Endothelial cell of umbilical vein (primary cell): ENCODE measurements at regions not wholly inside any gene's neighbourhood (a gene's known extent, or its start where the extent isn't known, plus 50 kb on each side); places are given as distances from the start of the nearest gene placed in this dataset.

Experiments
- BruUV-seq: library from RNA; stranded (reverse); fragments of 400-500 nt; replicated peaks from 2 replicates; lab custom pipeline; 2021; lab: Mats Ljungman, UMichigan
- CTCF ChIA-PET: fragments of 300-600, 350-600 bp; sonication (Branson Sonifier 250); formaldehyde crosslinking; loops from one replicate; lab custom pipeline; 2021; ENCODE audit warnings: antibody characterized with exemption, inconsistent platforms; lab: Charles Lee
- POLR2A ChIA-PET: fragments of 300-600, 350-600 bp; sonication (Branson Sonifier 250); formaldehyde crosslinking; loops from one replicate; lab custom pipeline; 2021; ENCODE audit warnings: antibody characterized with exemption, inconsistent platforms; lab: Charles Lee
- DNase-seq: peaks from one replicate; pipeline ENCODE4 v3.0.0-alpha.2; 2011; ENCODE audit warnings: low read depth, low spot score
- FAIRE-seq: peaks from 2 replicates; lab custom pipeline; 2011; peaks lifted over from hg19 to GRCh38; lab: Jason Lieb, UNC
- H2AFZ ChIP-seq: 2 replicates; pipeline ENCODE4 v1.6.0; 2012; ENCODE audit warnings: low read depth, low read length, control low read depth, inconsistent platforms
- H3K27ac ChIP-seq: 2 replicates; pipeline ENCODE4 v1.5.1; 2011; ENCODE audit warnings: low read depth, mild to moderate bottlenecking, control low read depth, low read length, moderate library complexity; ENCODE audit not compliant: insufficient read depth
- H3K27me3 ChIP-seq, 2 experiments: 2 replicates each; pipeline versions ENCODE4 v1.6.0 to v1.6.1; 2011; ENCODE audit warnings: low read length in 2 of 2, mixed read lengths in 1 of 2; ENCODE audit not compliant: control insufficient read depth in 2 of 2, insufficient read depth in 2 of 2
- H3K36me3 ChIP-seq, 2 experiments: 2 replicates in 1 of 2; 3 replicates in 1 of 2; pipeline ENCODE4 v1.5.1; 2011; ENCODE audit warnings: low read length in 2 of 2, mild to moderate bottlenecking in 1 of 2, moderate library complexity in 1 of 2; ENCODE audit not compliant: control insufficient read depth in 2 of 2, insufficient read depth in 2 of 2; ENCODE audit errors: extremely low read depth in 1 of 2
- H3K4me1 ChIP-seq: 3 replicates; pipeline ENCODE4 v1.5.1; 2011; ENCODE audit warnings: mild to moderate bottlenecking, low read length; ENCODE audit not compliant: control insufficient read depth, insufficient read depth; ENCODE audit errors: extremely low read depth
- H3K4me2 ChIP-seq: 2 replicates; pipeline ENCODE4 v1.6.1; 2011; ENCODE audit warnings: low read length, control low read depth, mixed read lengths; ENCODE audit not compliant: insufficient read depth
- H3K4me3 ChIP-seq, 3 experiments: fragments of 200-600 bp in 1 of 3; sonication (generic), shearing (Covaris generic) in 1 of 3; replicated peaks in 1 of 3; 2 replicates each; pipeline ENCODE4 v1.5.1; 2011 to 2016; ENCODE audit warnings: control low read depth in 3 of 3, low read length in 3 of 3, mild to moderate bottlenecking in 2 of 3, inconsistent platforms in 1 of 3, low read depth in 1 of 3, moderate library complexity in 1 of 3; ENCODE audit not compliant: insufficient read depth in 1 of 3
- H3K79me2 ChIP-seq: 2 replicates; pipeline ENCODE4 v1.6.0; 2012; ENCODE audit warnings: low read length, inconsistent platforms; ENCODE audit not compliant: control insufficient read depth, insufficient read depth
- H3K9ac ChIP-seq: replicated peaks from 2 replicates; pipeline ENCODE3; 2011; ENCODE audit warnings: low read length, control low read depth; ENCODE audit not compliant: insufficient read depth; ENCODE audit errors: extremely low read depth
- H3K9me1 ChIP-seq: replicated peaks from 3 replicates; pipeline ENCODE4 v1.6.0; 2011; ENCODE audit warnings: mild to moderate bottlenecking, low read length; ENCODE audit not compliant: control insufficient read depth, insufficient read depth; ENCODE audit errors: extremely low read depth
- H3K9me3 ChIP-seq: replicated peaks from 2 replicates; pipeline ENCODE4 v1.5.1; 2012; ENCODE audit warnings: low read length, inconsistent platforms; ENCODE audit not compliant: control insufficient read depth, insufficient read depth
- H4K20me1 ChIP-seq: replicated peaks from 2 replicates; pipeline ENCODE3; 2011; ENCODE audit warnings: mild to moderate bottlenecking, low read length; ENCODE audit not compliant: control insufficient read depth, insufficient read depth; ENCODE audit errors: extremely low read depth
- CTCF ChIP-seq, 2 donors: IDR thresholded peaks; 1 replicate in 1 of 2; 2 replicates in 1 of 2; pipeline ENCODE4 v1.5.1; 2011; ENCODE audit warnings: low read length in 2 of 2, mild to moderate bottlenecking in 2 of 2, moderate library complexity in 2 of 2, control low read depth in 1 of 2, inconsistent platforms in 1 of 2, low read depth in 1 of 2; ENCODE audit not compliant: insufficient read depth in 1 of 2; ENCODE audit errors: extremely low read depth in 1 of 2
- EZH2 ChIP-seq: IDR thresholded peaks from 2 replicates; pipeline ENCODE4 v1.6.1; 2012; ENCODE audit warnings: borderline replicate concordance, low read depth, mild to moderate bottlenecking, moderate library complexity, low read length, inconsistent platforms; ENCODE audit not compliant: severe bottlenecking
- FOS ChIP-seq: IDR thresholded peaks from 2 replicates; pipeline ENCODE4 v1.6.1; 2011; ENCODE audit warnings: mild to moderate bottlenecking, low read length, moderate library complexity, borderline replicate concordance; ENCODE audit not compliant: insufficient read depth
- GATA2 ChIP-seq: IDR thresholded peaks from 2 replicates; pipeline ENCODE4 v1.7.0; 2011; ENCODE audit warnings: low read depth, mild to moderate bottlenecking, moderate library complexity, mixed read lengths, low read length; ENCODE audit not compliant: insufficient read length, insufficient read depth
- JUN ChIP-seq: IDR thresholded peaks from 2 replicates; pipeline ENCODE4 v1.6.1; 2011; ENCODE audit warnings: borderline replicate concordance, low read depth; ENCODE audit not compliant: insufficient read length, insufficient read depth
- MYC ChIP-seq: IDR thresholded peaks from one replicate; pipeline ENCODE4 v1.6.1; 2011; ENCODE audit warnings: mild to moderate bottlenecking, low read depth, low read length
- POLR2A ChIP-seq: IDR thresholded peaks from 2 replicates; pipeline ENCODE4 v1.6.1; 2012; ENCODE audit warnings: low read depth, mild to moderate bottlenecking, control low read depth, low read length
- POLR2AphosphoS5 ChIP-seq: IDR thresholded peaks from 2 replicates; pipeline ENCODE4 v1.6.1; 2012; ENCODE audit warnings: low read depth, mild to moderate bottlenecking, control low read depth, low read length, moderate library complexity; ENCODE audit not compliant: insufficient read depth
- dilution Hi-C: fragments of 300-500 bp; cut with MboI; formaldehyde crosslinking; loops from one replicate; pipeline ENCODE4 v1.15.0; 2019; ENCODE audit warnings: low sequenced_read_pairs; ENCODE audit not compliant: extremely low pct_ligation_motif_present
- intact Hi-C: fragments of 100-400 bp; cut with micrococcal nuclease; formaldehyde crosslinking; loops from one replicate; pipeline ENCODE4 v1.10.0; 2022
- TF ChIP-seq, protein P1 (sequence below): IDR thresholded peaks from 2 replicates; pipeline ENCODE4 v1.6.1; 2011; ENCODE audit not compliant: insufficient read depth, insufficient read length

DNA sequence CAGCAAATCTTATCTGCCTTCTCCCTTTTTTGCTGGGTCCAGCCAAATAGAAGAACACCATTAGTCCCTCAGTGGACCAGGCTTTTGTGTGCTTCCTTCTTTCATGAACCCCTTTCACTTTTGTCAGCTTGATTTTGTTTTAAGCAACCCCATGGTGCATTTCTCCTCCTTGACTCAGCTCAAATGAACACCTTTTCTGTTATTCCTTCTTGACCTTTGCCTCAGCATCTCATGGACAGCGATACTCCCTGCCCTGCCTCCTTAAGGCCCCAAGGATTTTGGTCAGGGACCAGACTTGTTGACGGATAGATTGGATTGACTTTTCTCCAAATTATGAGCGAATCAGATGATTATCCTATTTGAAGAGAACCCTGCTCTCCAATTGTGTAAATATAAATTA, 356.6 kb upstream of the USP24 start:
- Histone ChIP-seq H3K79me2 (no peaks in the 10 kb centered on the region), H3K4me3 (no peak overlapping the region), H3K4me2 (no peak overlapping the region), H3K36me3 (no peaks in the 10 kb centered on the region), H3K27me3 (no peaks in the 10 kb centered on the region), H3K27ac (no peak overlapping the region), H3K4me1 (no peaks in the 10 kb centered on the region), H2AFZ (no peak overlapping the region), H3K9me3 (no peaks in the 10 kb centered on the region), H4K20me1 (no peaks in the 10 kb centered on the region), H3K9ac (no peak overlapping the region), H3K9me1 (no peaks in the 10 kb centered on the region)
- BruUV-seq = no TSS peak
- no peak for TF ChIP-seq EZH2
- TF ChIP-seq, protein P1, sequence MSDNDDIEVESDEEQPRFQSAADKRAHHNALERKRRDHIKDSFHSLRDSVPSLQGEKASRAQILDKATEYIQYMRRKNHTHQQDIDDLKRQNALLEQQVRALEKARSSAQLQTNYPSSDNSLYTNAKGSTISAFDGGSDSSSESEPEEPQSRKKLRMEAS = no peak
- ChIA-PET POLR2A (no interaction called here), CTCF (no interaction called here)
- dilution Hi-C loops = no loop called here
- DNase-seq (no peak), FAIRE-seq (no peak)
- intact Hi-C loops = no loop called here

GRCh38 chr1:55569417-55569816, 354.3 kb upstream of the USP24 start:
- ChIA-PET POLR2A (no interaction called here), CTCF (no interaction called here)
- FAIRE-seq (no peak), DNase-seq (no peak)
- TF ChIP-seq MYC = no peak
- TF ChIP-seq, protein P1 = no peak
- TF ChIP-seq POLR2A = no peak
- TF ChIP-seq POLR2AphosphoS5 = no peak
- TF ChIP-seq FOS = no peak
- no peak for TF ChIP-seq EZH2
- no peak for TF ChIP-seq GATA2
- TF ChIP-seq CTCF (IDR thresholded peaks at IDR 0.05; ENCODE audit: extremely low read depth in 1 of 2, insufficient read depth in 1 of 2, low read depth in 1 of 2, low read length in 2 of 2) = no peak
- no peak for TF ChIP-seq JUN
- Histone ChIP-seq H3K9me1 (no peaks in the 10 kb centered on the region), H3K4me3 (no peak overlapping the region), H3K4me1 (no peaks in the 10 kb centered on the region), H3K27ac (no peak overlapping the region), H3K4me2 (no peak overlapping the region), H2AFZ (no peak overlapping the region), H3K79me2 (no peaks in the 10 kb centered on the region), H3K36me3 (no peaks in the 10 kb centered on the region), H4K20me1 (no peaks in the 10 kb centered on the region), H3K9ac (no peak overlapping the region), H3K9me3 (no peaks in the 10 kb centered on the region), H3K27me3 (no peaks in the 10 kb centered on the region)
- dilution Hi-C loops (no loop called here), intact Hi-C loops (no loop called here)
- BruUV-seq = no TSS peak
